GM12875 (cell line): ENCODE measurements at regions not wholly inside any gene's neighbourhood (a gene's known extent, or its start where the extent isn't known, plus 50 kb on each side); places are given as distances from the start of the nearest gene placed in this dataset.
"Not testable (repeated sequence)": the region's sequence is repeated elsewhere in the genome, so short reads cannot be mapped to it uniquely, and the experiment has no call there.

Source experiments
- H3K4me3 ChIP-seq: one replicate; pipeline ENCODE4 v1.5.1; 2011; ENCODE audit warnings: low read depth, low read length, control low read depth
- CTCF ChIP-seq: IDR thresholded peaks from 2 replicates; pipeline ENCODE4 v1.5.1; 2011; ENCODE audit warnings: low read depth, mild to moderate bottlenecking, control low read depth, inconsistent platforms, low read length, moderate library complexity, borderline replicate concordance; ENCODE audit not compliant: insufficient read depth

DNA sequence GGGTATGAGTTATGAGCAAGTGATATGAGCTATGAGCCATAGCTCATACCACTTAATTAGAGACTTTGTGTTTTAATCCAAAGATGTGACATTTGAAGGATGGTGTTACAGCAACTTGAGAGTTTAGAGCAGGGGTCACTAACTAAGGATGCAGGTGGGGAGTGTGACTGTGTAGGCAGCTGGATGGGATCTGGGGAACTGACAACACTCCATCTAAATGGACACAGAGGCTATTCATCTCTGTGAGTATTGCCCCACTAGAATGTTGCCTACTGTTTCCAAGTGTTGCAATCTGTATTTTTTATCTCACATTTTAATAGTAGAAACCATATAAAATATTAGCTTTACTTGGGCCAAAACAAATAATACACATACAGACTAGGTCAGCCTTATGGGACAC is 488.1 kb upstream of the DAB2 start:
- H3K4me3 ChIP-seq, result no peak overlapping the region
- no peak for TF ChIP-seq CTCF

DNA sequence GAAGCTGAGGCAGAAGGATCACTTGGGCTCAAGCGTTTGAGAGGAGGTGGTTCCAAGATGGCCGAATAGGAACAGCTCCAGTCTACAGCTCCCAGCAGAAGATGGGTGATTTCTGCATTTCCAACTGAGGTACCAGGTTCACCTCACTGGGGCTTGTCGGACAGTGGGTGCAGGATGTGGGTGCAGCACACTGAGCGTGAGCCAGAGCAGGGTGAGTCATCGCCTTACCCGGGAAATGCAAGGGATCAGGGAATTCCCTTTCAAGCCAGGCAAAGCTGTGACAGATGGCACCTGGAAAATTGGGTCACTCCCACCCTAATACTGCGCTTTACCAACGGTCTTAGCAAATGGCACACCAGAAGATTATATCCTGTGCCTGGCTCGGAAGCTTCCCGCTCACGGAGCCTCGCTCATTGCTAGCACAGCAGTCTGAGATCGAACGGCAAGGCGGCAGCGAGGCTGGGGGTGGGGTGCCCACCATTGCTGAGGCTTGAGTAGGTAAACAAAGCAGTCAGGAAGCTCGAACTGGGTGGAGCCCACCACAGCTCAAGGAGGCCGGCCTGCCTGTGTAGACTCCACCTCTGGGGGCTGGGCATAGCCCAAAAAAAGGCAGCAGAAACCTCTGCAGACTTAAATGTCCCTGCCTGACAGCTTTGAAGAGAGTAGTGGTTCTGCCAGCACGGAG is 482.6 kb upstream of the DAB2 start:
- not testable (repeated sequence) for H3K4me3 ChIP-seq

- no peak overlapping the region for H3K4me3 ChIP-seq
- TF ChIP-seq CTCF, result no peak
Observed at GRCh38 chr5:39906146-39906545, 481.4 kb upstream of the DAB2 start.

DNA sequence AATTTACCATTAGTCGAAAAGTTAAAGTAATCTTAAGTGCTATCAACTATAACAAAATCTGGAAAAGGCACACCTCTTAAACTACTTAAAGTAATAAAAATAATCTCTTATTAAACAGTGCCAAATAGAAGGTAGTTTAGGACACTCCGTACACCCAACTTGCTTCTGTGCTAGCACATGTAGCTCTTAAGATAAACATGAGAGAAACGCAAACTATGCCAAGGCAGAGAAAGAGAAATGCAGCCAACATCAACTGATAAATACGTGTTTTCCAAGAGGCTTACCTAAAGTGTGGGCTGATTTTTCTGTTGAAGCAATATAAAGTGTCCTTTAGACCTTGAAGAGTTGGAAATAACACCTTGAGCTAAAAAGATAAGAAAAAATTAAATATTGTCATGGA is 480.6 kb upstream of the DAB2 start:
- no peak overlapping the region for H3K4me3 ChIP-seq
- TF ChIP-seq CTCF, result no peak

DNA sequence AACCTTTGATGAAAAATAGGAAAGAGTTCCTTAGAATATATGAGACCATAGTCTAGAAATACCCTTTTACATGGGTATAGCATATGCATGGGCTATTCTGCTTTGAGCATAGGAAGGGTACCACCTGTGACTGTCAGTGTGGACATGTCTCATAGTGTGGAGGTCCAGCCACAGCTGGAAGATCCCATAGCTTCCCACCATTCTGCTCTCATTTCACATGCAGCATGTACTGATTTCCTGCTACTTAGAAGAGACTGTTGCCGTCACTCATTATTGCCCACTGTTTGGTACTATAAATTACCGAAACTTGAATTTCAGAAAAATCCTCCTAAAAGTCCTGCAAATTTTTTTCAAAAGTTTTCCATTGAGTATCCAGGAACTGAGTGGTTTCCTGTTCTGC is 477.8 kb upstream of the DAB2 start:
- no peak overlapping the region for H3K4me3 ChIP-seq
- no peak for TF ChIP-seq CTCF

- H3K4me3 ChIP-seq, result no peak overlapping the region
Observed at GRCh38 chr5:39898731-39899130, 474.0 kb upstream of the DAB2 start.

DNA sequence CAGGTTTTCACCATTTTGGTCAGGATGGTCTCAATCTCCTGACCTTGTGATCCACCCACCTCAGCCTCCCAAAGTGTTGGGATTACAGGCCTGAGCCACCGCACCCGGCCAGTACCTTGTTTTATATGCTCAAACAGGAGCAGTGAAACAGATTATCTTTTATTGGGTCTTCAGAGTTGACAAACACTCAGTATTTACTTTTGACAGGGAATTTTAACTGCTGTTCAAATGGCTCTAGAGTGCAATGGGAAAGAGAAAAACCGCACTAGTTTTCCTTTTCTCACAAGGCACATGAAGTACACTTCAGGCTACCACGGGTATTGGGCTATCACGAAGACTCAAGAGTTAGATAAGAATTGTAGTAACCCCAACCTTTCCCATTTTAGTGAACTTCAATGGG is 471.9 kb upstream of the DAB2 start:
- no peak for TF ChIP-seq CTCF
- H3K4me3 ChIP-seq, result no peak overlapping the region

More at GRCh38 chr5:39898731-39899130, 474.0 kb upstream of the DAB2 start:
- no peak for TF ChIP-seq CTCF

GRCh38 chr5:39896104-39896503 is 471.3 kb upstream of the DAB2 start:
- no peak overlapping the region for H3K4me3 ChIP-seq
- TF ChIP-seq CTCF, result no peak
